22Rv1 (cell line): ENCODE measurements at regions not wholly inside any gene's neighbourhood (a gene's known extent, or its start where the extent isn't known, plus 50 kb on each side); places are given as distances from the start of the nearest gene placed in this dataset.
A peak's percentile ranks its signal among the peaks of the same experiment; 100 is the strongest.

ENCODE experiments used
- H3K27ac ChIP-seq: fragments of 450-650 bp; 2 replicates; pipeline ENCODE4 v1.5.1; 2017
- CTCF ChIP-seq: fragments of 450-650 bp; IDR thresholded peaks from 2 replicates; pipeline ENCODE4 v1.5.1; 2017; ENCODE audit warnings: mild to moderate bottlenecking
- ZFX ChIP-seq: fragments of 450-650 bp; IDR thresholded peaks from 2 replicates; pipeline ENCODE4 v1.6.1; 2017; ENCODE audit warnings: antibody characterized with exemption, borderline replicate concordance

DNA sequence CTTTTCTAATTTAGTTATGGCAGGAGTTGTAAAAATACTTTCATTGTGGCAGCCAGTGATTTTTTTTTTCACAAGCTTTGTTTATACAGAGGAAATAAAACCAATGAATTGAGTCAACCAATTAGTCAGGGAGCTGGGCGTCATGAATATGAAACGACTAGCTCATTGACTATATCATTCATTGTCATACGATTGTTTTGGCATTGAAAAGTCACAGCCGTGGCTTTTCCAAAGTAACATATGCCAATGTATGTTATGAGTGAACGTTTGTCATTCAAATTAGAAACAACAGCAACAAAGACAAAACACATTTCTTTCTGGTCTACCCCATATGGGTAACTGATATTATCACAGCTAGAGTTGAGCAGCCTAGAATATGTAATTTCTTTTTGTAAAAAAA lies 810.6 kb downstream of the EPHA7 start:
- no peak overlapping the region for H3K27ac ChIP-seq
- TF ChIP-seq ZFX (no peak), CTCF (no peak)

GRCh38 chr6:92593201-92593600 lies 826.2 kb downstream of the EPHA7 start:
- no peak for TF ChIP-seq ZFX
- TF ChIP-seq CTCF = no peak
- H3K27ac ChIP-seq = no peak overlapping the region

DNA sequence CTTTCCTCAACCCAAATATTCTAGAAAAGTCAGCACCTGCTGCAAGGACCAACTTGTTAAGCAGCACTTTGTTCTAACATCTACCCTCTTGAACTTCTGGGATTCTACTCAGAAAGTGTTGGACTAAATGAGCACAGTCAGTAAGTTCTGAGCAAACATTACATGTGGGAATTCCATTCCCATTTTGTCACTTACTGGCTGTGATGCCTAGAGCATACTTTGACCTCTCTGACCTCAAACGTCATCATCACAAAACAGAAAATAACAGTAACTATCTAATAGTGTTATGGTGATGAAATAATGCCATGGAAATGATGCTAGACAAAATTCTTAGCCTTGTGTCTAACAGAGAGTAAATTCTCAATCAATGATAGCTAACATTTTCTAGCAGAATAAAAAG lies 829.4 kb downstream of the EPHA7 start:
- no peak for TF ChIP-seq ZFX
- TF ChIP-seq CTCF = no peak

DNA sequence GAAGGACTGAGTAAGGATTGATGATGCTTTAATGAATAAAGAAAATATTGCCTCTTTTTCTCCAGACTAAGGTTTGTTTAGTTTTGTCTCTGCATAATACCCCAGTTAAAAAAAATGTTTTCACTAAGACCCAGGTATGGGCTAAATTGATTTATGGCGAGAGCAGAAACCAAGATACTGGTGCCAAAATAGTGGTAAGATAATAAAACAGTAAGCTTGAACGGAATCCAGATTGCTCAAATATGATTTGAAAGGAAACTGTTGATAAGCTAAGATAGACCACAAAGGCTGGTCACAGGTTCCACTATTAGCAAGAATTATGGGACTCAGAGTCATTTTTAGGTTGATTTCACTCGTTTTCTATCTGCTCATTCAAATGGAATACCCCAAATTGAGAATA lies 831.2 kb downstream of the EPHA7 start:
- H3K27ac ChIP-seq = peak overlapping the region; percentile 75
- TF ChIP-seq ZFX = no peak
- no peak for TF ChIP-seq CTCF

More for the DNA sequence above, 829.4 kb downstream of the EPHA7 start:
- H3K27ac ChIP-seq = no peak overlapping the region

DNA sequence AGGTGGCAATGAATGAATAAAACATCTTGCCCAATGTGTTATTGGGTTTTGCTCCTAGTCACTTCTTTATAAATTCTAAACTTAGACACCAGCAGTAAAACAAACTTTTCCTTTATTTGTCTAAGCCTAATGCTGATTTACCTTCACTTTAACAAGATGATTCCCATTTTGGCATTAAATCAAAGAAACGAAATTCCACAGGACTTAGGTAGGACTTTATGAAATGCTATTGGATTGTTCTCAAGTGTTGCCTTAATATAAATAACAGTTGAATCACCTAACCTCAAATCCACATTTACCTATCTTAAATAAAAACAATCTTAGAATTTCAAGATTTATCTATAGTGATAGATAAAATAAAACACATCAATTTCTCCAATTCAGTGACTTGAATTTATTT lies 831.8 kb downstream of the EPHA7 start:
- no peak for TF ChIP-seq ZFX
- TF ChIP-seq CTCF = no peak

DNA sequence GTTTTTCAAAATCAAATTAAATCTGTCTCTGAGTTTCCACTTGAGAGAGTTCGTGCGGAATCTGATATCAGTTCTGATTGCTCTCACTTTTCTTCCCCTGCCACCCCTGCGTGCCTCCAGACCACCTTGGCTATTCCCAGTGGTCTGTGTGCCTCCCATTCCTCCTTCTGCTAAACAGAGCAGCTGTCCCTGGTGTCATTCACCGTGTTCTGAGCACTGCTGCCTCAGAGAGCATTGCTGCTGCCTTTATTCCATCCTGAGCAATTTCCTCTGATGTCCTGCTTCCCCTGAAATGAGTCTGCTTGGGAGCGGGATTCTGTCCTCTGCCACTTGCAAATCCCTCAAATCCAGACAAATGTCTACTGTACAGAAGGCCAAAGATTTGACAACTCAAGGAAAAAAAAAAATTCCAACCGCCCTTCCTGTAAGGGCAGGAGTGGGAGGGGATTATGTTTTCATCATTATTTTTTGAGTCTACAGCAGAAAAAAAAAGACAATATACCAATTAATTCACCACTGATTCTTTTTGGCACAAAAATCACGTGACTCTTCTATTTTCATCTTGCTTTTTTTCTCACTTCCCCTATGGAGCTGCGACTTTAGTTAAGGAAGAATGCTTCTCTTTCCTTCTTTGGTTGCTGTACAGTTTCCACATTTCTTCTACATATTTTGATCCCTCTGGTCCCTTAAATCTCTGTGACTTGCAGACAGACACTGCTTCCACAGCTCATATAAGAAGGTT lies 833.0 kb downstream of the EPHA7 start:
- H3K27ac ChIP-seq = peak overlapping the region; percentile 75
- TF ChIP-seq CTCF (no peak), ZFX (no peak)

More for the DNA sequence above, 831.8 kb downstream of the EPHA7 start:
- H3K27ac ChIP-seq = peak overlapping the region; percentile 75

- TF ChIP-seq ZFX (no peak), CTCF (no peak)
Measured at GRCh38 chr6:92582211-92582610, 837.1 kb downstream of the EPHA7 start.

More at GRCh38 chr6:92582211-92582610, 837.1 kb downstream of the EPHA7 start:
- no peak overlapping the region for H3K27ac ChIP-seq
